ENCODE measurements at regions not wholly inside any gene's neighbourhood (a gene's known extent, or its start where the extent isn't known, plus 50 kb on each side); places are given as distances from the start of the nearest gene placed in this dataset.

DNA sequence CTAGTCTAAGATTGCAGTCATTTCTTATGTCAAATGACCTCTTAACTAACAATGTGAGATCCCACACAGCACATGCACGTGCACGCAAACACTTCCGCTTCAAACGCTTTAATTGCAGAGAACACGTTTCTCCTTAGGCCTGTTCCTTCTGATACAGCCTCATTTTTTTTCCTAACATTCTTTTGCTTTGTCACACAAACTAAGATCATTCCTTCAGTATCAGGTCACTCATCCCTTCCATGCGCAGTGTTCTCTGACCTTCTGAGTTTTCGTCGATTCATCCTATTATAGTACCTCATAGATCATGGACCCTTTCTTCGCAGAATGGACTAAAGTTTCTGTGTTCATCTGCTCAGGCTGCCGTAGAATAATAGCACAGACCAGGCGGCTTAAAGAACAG lies 327.1 kb upstream of the CDH19 start:
- TF ChIP-seq CTCF (IDR thresholded peaks at IDR 0.05 in 4 of 5, conservative IDR thresholded peaks at IDR 0.05 in 1 of 5), result no peak
- TF ChIP-seq POLR2A (IDR thresholded peaks at IDR 0.05), result no peak

Data from gastrocnemius medialis (tissue), 4 donors.